GF-D8 (cell line): ENCODE measurements at regions not wholly inside any gene's neighbourhood (a gene's known extent, or its start where the extent isn't known, plus 50 kb on each side); places are given as distances from the start of the nearest gene placed in this dataset.

ENCODE experiments used
- DNase-seq: peaks from one replicate; lab custom pipeline; 2025; lab: John Stamatoyannopoulos, UW

GRCh38 chr19:31559494-31559893 is 210.3 kb upstream of the TSHZ3 start:
- no peak for DNase-seq

GRCh38 chr19:31560086-31561060 is 211.1 kb upstream of the TSHZ3 start:
- DNase-seq = no peak

GRCh38 chr19:31562966-31563612 is 213.9 kb upstream of the TSHZ3 start:
- DNase-seq = no peak

GRCh38 chr19:31567776-31568175 is 218.5 kb upstream of the TSHZ3 start:
- DNase-seq = no peak

GRCh38 chr19:31568724-31569123 is 219.5 kb upstream of the TSHZ3 start:
- no peak for DNase-seq

- no peak for DNase-seq
Measured at GRCh38 chr19:31570718-31571117, 221.5 kb upstream of the TSHZ3 start.

GRCh38 chr19:31572102-31572975 is 223.1 kb upstream of the TSHZ3 start:
- DNase-seq = no peak

GRCh38 chr19:31572976-31573298 is 223.7 kb upstream of the TSHZ3 start:
- no peak for DNase-seq

- no peak for DNase-seq
Measured at GRCh38 chr19:31574251-31574973, 225.2 kb upstream of the TSHZ3 start.

- DNase-seq = no peak
Measured at GRCh38 chr19:31575846-31576335, 226.7 kb upstream of the TSHZ3 start.

GRCh38 chr19:31578326-31578725 is 229.1 kb upstream of the TSHZ3 start:
- no peak for DNase-seq

GRCh38 chr19:31583148-31583547 is 233.9 kb upstream of the TSHZ3 start:
- no peak for DNase-seq

GRCh38 chr19:31586282-31586681 is 237.0 kb upstream of the TSHZ3 start:
- no peak for DNase-seq

- DNase-seq = no peak
Measured at GRCh38 chr19:31589109-31589508, 239.9 kb upstream of the TSHZ3 start.

- DNase-seq = no peak
Measured at GRCh38 chr19:31591258-31591657, 242.0 kb upstream of the TSHZ3 start.

GRCh38 chr19:31592456-31592855 is 243.2 kb upstream of the TSHZ3 start:
- no peak for DNase-seq

- DNase-seq = no peak
Measured at GRCh38 chr19:31594701-31595100, 245.5 kb upstream of the TSHZ3 start.

GRCh38 chr19:31595521-31595920 is 246.3 kb upstream of the TSHZ3 start:
- no peak for DNase-seq

GRCh38 chr19:31596751-31597150 is 247.5 kb upstream of the TSHZ3 start:
- no peak for DNase-seq

- DNase-seq = no peak
Measured at GRCh38 chr19:31597616-31598015, 248.4 kb upstream of the TSHZ3 start.

- no peak for DNase-seq
Measured at GRCh38 chr19:31598730-31599238, 249.5 kb upstream of the TSHZ3 start.
